ENCODE measurements at regions not wholly inside any gene's neighbourhood (a gene's known extent, or its start where the extent isn't known, plus 50 kb on each side); places are given as distances from the start of the nearest gene placed in this dataset.

DNA sequence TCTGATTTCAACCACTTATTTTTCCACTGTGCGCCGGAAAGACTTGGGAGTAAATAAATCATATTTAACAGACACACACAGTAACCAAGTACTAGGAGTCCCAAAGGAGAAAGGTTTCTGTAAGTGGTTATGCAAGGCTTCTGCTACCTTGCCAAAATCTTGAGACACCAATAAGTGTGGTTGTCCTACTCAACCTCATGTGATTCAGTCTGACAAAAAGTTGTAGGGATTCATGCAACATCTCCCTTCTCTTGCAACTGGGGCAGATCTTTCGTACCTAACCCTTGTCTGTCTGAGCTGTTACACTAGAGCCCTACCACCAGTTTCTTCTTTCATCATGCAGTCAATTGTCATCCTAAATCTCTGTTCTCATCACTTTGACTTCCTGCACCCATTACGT is 69.9 kb upstream of the NUDT7 start:
- in situ Hi-C loops (cut with HindIII; ENCODE audit: extremely low pct_ligation_motif_present, low pct_unique_long_range_greater_than_20kb) (no loop called here), intact Hi-C loops (cut with micrococcal nuclease; ENCODE audit: unreplicated experiment) (no loop called here)
- ChIA-PET POLR2A (no interaction called here), CTCF (ENCODE audit: low intra/inter-chr PET ratio, low total read pairs) (no interaction called here)
- Histone ChIP-seq H3K4me2 (ENCODE audit: low read depth, low read length) (no peak overlapping the region), H3K9ac (ENCODE audit: insufficient read depth, low read depth, low read length) (no peak overlapping the region), H3K27ac (ENCODE audit: extremely low read length, insufficient read depth, low read length) (no peak overlapping the region), H4K20me1 (ENCODE audit: insufficient read depth, low read length) (no peaks in the 10 kb centered on the region), H3K4me3 (replicated peaks in 1 of 3; ENCODE audit: insufficient read depth in 1 of 3, low read depth in 2 of 3, low read length in 3 of 3) (no peak overlapping the region), H3K79me2 (ENCODE audit: insufficient read depth, low read length) (no peaks in the 10 kb centered on the region), H3K4me1 (ENCODE audit: insufficient read depth, low read length) (no peaks in the 10 kb centered on the region), H2AFZ (ENCODE audit: low read length) (no peak overlapping the region), H3K9me3 (ENCODE audit: low read length) (no peaks in the 10 kb centered on the region), H3K27me3 (ENCODE audit: control insufficient read depth in 1 of 2, insufficient read depth in 2 of 2, low read length in 2 of 2) (peaks cover 0 to 4% of the 10 kb centered on the region in 2 experiments; a peak in 1 of 5 replicates), H3K36me3 (replicated peaks in 1 of 2; ENCODE audit: control insufficient read depth in 1 of 2, insufficient read depth in 2 of 2, low read length in 2 of 2) (no peaks in the 10 kb centered on the region)
- TF ChIP-seq ATF4 (CRISPR knock-in tag; IDR thresholded peaks at IDR 0.05) (no peak), FOXC1 (CRISPR knock-in tag; IDR thresholded peaks at IDR 0.05; ENCODE audit: borderline replicate concordance) (no peak), ZNF343 (CRISPR knock-in tag; IDR thresholded peaks at IDR 0.05) (no peak), TFAP4 (IDR thresholded peaks at IDR 0.05; ENCODE audit: borderline replicate concordance, low read depth) (no peak), DNMT1 (CRISPR knock-in tag; IDR thresholded peaks at IDR 0.05) (no peak), FOXK2 (IDR thresholded peaks at IDR 0.05) (no peak), RORA (CRISPR knock-in tag; IDR thresholded peaks at IDR 0.05) (no peak), RCOR2 (CRISPR knock-in tag; IDR thresholded peaks at IDR 0.05) (no peak), RFX5 (IDR thresholded peaks at IDR 0.05; ENCODE audit: low read depth, low read length) (no peak), KDM5A (IDR thresholded peaks at IDR 0.05; ENCODE audit: borderline replicate concordance, low read length) (no peak), ZNF350 (CRISPR knock-in tag; IDR thresholded peaks at IDR 0.05; ENCODE audit: borderline replicate concordance, low read depth) (no peak), SNAPC5 (CRISPR knock-in tag; IDR thresholded peaks at IDR 0.05; ENCODE audit: borderline replicate concordance) (no peak)
- TF ChIP-seq, protein P1, sequence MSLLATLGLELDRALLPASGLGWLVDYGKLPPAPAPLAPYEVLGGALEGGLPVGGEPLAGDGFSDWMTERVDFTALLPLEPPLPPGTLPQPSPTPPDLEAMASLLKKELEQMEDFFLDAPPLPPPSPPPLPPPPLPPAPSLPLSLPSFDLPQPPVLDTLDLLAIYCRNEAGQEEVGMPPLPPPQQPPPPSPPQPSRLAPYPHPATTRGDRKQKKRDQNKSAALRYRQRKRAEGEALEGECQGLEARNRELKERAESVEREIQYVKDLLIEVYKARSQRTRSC (CRISPR knock-in tag; IDR thresholded peaks at IDR 0.05; ENCODE audit: low read depth) = no peak
- BruUV-seq (replicated peaks) = no TSS peak
- ATAC-seq = no peak
- no peak for FAIRE-seq
- WGBS (ENCODE audit: low lambda C conversion rate) = 38% methylated on average over 4 of the region's 4 CpGs
- DNase-seq (ENCODE audit: low spot score) = no peak

Measured in HepG2 (cell line).